Fibroblast of mammary gland (primary cell): ENCODE measurements at regions not wholly inside any gene's neighbourhood (a gene's known extent, or its start where the extent isn't known, plus 50 kb on each side); places are given as distances from the start of the nearest gene placed in this dataset.

Source experiments
- DNase-seq: peaks from one replicate; pipeline ENCODE4 v3.0.0-alpha.2; 2010; ENCODE audit warnings: low read depth
- H3K4me3 ChIP-seq: 2 replicates; pipeline ENCODE4 v1.5.1; 2011; ENCODE audit warnings: low read depth, mild to moderate bottlenecking, low read length, moderate library complexity; ENCODE audit not compliant: control insufficient read depth
- CTCF ChIP-seq: conservative IDR thresholded peaks from 2 replicates; pipeline ENCODE4 v1.5.1; 2011; ENCODE audit warnings: low read depth, low read length, inconsistent platforms; ENCODE audit not compliant: control insufficient read depth, insufficient read depth

DNA sequence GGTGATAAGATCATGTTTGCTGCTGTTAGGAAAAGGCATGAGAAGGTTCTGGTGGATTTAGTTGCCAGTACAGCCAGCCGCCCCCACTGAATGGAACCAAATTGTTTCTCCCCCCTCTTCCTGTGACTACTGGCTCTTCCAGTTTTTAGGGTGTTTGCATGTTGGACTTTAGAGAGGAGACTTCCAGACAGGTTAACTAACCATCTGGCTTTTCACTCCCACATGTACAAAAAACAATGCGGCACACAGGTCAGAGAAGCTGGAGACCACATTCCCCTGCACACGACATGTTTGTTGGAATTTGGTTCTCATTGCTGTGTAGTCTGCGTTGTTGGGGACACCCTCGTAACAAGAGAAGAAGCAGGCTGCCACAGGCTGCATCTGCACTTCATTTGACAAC lies 103.9 kb upstream of the TMEM132C start:
- no peak for TF ChIP-seq CTCF

DNA sequence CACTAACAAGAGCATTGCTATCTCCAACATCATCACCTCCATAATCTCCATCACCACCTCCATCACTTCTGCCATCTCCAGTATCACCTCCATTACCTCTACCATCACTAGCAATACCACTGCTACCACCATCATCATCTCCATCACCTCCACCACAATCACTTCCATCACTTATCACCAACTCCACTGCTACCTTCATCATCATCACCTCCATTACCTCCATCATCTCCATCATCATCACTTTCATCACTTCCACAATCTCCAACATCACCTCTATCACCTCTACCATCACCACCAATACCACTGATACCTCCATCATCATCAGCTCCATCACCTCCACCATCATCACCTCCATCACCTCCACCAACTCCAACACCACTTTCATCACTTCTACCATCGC lies 102.4 kb upstream of the TMEM132C start:
- DNase-seq: no peak
- H3K4me3 ChIP-seq: no peak overlapping the region
- TF ChIP-seq CTCF: no peak

More for the DNA sequence above, 103.9 kb upstream of the TMEM132C start:
- no peak overlapping the region for H3K4me3 ChIP-seq
- no peak for DNase-seq

- TF ChIP-seq CTCF: no peak
- no peak for DNase-seq
- H3K4me3 ChIP-seq: no peak overlapping the region
Observed at GRCh38 chr12:128165387-128165786, 101.6 kb upstream of the TMEM132C start.

DNA sequence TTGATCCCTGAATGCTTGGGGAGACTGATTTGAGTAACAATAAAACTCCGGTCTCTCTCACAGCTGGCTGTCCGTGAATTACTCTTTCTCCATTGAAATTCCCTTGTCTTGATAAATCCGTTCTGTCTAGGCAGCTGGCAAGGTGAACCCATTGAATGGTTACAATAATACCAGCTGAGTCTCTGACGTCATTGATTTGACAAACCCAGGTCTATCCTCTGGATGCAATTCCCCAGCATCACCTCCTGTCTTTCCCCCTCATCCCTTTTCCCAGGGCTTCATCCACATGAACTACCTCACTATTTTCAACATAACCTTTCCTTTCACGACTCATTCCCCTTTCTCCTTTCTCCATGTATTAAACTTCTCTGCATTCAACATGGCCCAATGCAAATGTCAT lies 98.7 kb upstream of the TMEM132C start:
- TF ChIP-seq CTCF: no peak
- no peak for DNase-seq
- H3K4me3 ChIP-seq: no peak overlapping the region

DNA sequence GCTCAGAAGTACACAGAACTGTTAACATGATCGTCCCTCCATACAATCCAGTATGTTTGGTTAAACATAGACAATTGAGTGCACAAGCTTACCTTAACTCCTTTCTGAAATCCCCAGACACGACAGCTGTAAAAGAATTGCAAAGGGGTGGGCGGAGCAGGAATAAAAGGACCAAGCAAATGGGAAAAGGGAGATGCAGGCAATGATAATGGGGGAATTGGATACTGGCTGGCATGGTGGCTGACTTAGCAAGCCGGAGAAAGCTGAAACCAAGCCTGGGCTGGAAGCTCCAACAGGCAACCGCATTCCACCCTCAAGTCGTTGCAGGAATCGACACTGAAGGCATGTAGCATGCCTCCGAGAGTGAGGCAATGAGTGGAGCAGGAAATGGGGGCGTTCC lies 96.8 kb upstream of the TMEM132C start:
- no peak for DNase-seq
- TF ChIP-seq CTCF: no peak
- no peak overlapping the region for H3K4me3 ChIP-seq

GRCh38 chr12:128178565-128178964 lies 88.4 kb upstream of the TMEM132C start:
- H3K4me3 ChIP-seq: no peak overlapping the region
- DNase-seq: no peak
- TF ChIP-seq CTCF: no peak

DNA sequence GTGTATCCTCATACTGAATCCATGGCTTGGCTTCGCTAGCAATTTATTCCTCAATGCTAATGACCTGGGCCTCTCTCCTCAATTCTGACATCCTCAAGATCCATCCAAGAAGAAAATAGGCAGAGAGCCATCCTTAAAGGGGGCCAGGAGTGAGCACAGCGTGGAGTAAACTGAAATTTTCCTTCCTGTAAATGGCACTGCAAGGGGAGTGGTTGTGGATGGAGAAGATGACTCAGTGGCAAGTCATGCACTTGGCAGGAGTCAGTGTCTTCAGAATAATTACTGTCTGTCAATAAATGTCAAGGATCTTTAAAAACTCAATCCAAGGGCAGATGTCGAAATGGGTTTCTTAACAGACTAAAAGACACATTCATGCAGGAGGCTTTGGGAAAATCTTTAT lies 88.0 kb upstream of the TMEM132C start:
- no peak overlapping the region for H3K4me3 ChIP-seq
- TF ChIP-seq CTCF: no peak
- no peak for DNase-seq
